Ishikawa (cell line): ENCODE measurements at regions not wholly inside any gene's neighbourhood (a gene's known extent, or its start where the extent isn't known, plus 50 kb on each side); places are given as distances from the start of the nearest gene placed in this dataset.

Experiments used
- CEBPB ChIP-seq: IDR thresholded peaks from 2 replicates; pipeline ENCODE4 v1.6.1; 2012
- EP300 ChIP-seq: IDR thresholded peaks from 2 replicates; pipeline ENCODE4 v1.6.1; 2012; ENCODE audit warnings: borderline replicate concordance
- MAX ChIP-seq: IDR thresholded peaks from 2 replicates; pipeline ENCODE4 v1.6.1; 2012
- NFIC ChIP-seq: IDR thresholded peaks from 2 replicates; pipeline ENCODE4 v1.6.1; 2012
- RAD21 ChIP-seq: IDR thresholded peaks from 2 replicates; pipeline ENCODE4 v1.6.1; 2012; ENCODE audit warnings: low read depth
- TAF1 ChIP-seq: IDR thresholded peaks from 2 replicates; pipeline ENCODE4 v1.6.1; 2012; ENCODE audit warnings: low read depth, mild to moderate bottlenecking
- ZBTB7A ChIP-seq: IDR thresholded peaks from 2 replicates; pipeline ENCODE4 v1.6.1; 2012; ENCODE audit warnings: low read depth

GRCh38 chr20:60690771-60691170 is 561.3 kb upstream of the CDH4 start:
- TF ChIP-seq EP300 (no peak), CEBPB (no peak), RAD21 (no peak), ZBTB7A (no peak), TAF1 (no peak), NFIC (no peak), MAX (no peak)
